NCI-H524 treated with DMSO at 0.1 percent for 48 hours (cell line): ENCODE measurements at regions not wholly inside any gene's neighbourhood (a gene's known extent, or its start where the extent isn't known, plus 50 kb on each side); places are given as distances from the start of the nearest gene placed in this dataset.

ENCODE experiments used
- DNase-seq: peaks from one replicate; lab custom pipeline; 2025; lab: John Stamatoyannopoulos, UW

GRCh38 chr11:96607864-96608558 is 218.2 kb downstream of the JRKL start:
- DNase-seq = no peak

- DNase-seq = no peak
These were observed 224.3 kb downstream of the JRKL start for GRCh38 chr11:96614101-96614500.

GRCh38 chr11:96614846-96615245 is 225.0 kb downstream of the JRKL start:
- peak; percentile 91 for DNase-seq

GRCh38 chr11:96620464-96621044 is 230.7 kb downstream of the JRKL start:
- DNase-seq = no peak

GRCh38 chr11:96621161-96621560 is 231.3 kb downstream of the JRKL start:
- no peak for DNase-seq

- DNase-seq = no peak
These were observed 232.3 kb downstream of the JRKL start for GRCh38 chr11:96622026-96622634.

GRCh38 chr11:96624126-96624525 is 234.3 kb downstream of the JRKL start:
- DNase-seq = no peak

- no peak for DNase-seq
These were observed 237.6 kb downstream of the JRKL start for GRCh38 chr11:96627376-96627775.

GRCh38 chr11:96635655-96636054 is 245.8 kb downstream of the JRKL start:
- DNase-seq = no peak

GRCh38 chr11:96641261-96641660 is 251.4 kb downstream of the JRKL start:
- DNase-seq = no peak

GRCh38 chr11:96642583-96642982 is 252.8 kb downstream of the JRKL start:
- no peak for DNase-seq

GRCh38 chr11:96643173-96643572 is 253.4 kb downstream of the JRKL start:
- DNase-seq = no peak

GRCh38 chr11:96647621-96648020 is 257.8 kb downstream of the JRKL start:
- DNase-seq = no peak

GRCh38 chr11:96648991-96649390 is 259.2 kb downstream of the JRKL start:
- no peak for DNase-seq

- DNase-seq = no peak
These were observed 262.7 kb downstream of the JRKL start for GRCh38 chr11:96652516-96652915.

- no peak for DNase-seq
These were observed 265.7 kb downstream of the JRKL start for GRCh38 chr11:96655474-96655873.

GRCh38 chr11:96658436-96658835 is 268.6 kb downstream of the JRKL start:
- no peak for DNase-seq

GRCh38 chr11:96664110-96664509 is 274.3 kb downstream of the JRKL start:
- DNase-seq = no peak

GRCh38 chr11:96680211-96681018 is 290.6 kb downstream of the JRKL start:
- no peak for DNase-seq

- DNase-seq = no peak
These were observed 291.4 kb downstream of the JRKL start for GRCh38 chr11:96681019-96681716.

GRCh38 chr11:96694338-96694737 is 304.5 kb downstream of the JRKL start:
- DNase-seq = no peak

- no peak for DNase-seq
These were observed 306.9 kb downstream of the JRKL start for GRCh38 chr11:96696731-96697130.
